Activated T-cell treated with anti-CD3 and anti-CD28 coated beads, Interleukin-2, amount 50 U/mL, for 1 hour (primary cell): ENCODE measurements at regions not wholly inside any gene's neighbourhood (a gene's known extent, or its start where the extent isn't known, plus 50 kb on each side); places are given as distances from the start of the nearest gene placed in this dataset.
"Not testable (repeated sequence)": the region's sequence is repeated elsewhere in the genome, so short reads cannot be mapped to it uniquely, and the experiment has no call there.

Experiments used
- DNase-seq: peaks from one replicate; pipeline ENCODE4 v3.0.0-alpha.2; 2020

DNA sequence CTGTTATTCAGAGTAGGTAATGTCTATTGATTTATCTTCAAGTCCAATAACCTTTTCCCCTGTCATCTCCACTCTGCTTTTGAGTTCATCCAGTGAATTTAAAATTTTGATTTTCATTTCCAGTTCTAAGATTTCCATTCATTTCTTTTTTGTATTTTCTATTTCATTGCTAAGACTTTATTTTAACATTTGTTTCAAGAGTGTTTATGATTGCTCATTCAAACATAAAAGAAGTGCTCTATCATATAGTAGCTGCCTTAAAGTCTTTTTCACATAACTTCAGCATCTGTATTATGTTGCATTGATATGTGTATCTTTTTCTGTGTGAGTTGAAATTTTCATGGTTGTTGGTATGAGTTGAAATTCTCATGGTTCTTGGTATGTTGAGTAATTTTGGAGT lies 341.6 kb downstream of the SOX4 start:
- no peak for DNase-seq

DNA sequence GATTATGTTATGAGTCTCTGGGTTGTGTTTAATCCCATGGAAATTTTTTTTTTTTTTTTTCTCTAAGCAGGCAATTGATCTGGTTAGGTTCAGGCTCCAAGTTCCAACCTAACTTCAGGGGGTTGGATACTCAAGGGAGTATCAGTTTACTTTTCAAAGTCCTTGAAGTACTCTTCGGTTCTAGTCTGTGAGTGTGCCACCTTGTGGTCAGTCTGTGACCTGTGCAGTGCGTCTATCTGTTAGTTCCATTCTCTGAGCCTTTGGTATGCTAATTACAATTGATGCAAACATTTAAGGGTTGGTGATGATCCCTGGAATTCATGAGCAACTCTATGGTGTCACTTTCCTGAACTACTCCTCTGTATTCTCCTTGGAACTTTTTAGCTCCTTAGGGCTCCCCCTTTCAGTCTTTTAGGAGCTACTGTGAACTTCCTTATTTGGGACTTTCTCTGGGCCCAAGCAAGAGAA lies 342.0 kb downstream of the SOX4 start:
- DNase-seq: no peak

DNA sequence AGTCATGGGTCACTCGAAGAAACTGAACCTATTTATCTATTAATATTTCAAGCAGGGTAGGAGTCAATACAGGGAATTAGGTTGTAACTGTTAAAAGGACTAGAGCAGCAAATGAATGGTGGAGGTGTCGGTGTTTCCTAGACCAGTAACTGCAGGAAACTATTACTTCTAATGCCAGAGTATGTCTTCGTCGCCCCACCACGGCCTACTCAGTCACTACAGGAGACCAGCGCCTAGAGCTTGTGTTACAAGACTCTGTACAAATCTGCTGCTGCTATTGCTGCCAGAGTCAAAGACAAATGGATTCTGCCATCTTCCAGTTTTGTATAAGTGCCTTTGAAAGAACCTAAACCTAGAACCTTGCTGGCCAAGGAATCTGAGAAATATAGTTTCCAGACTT lies 343.9 kb downstream of the SOX4 start:
- no peak for DNase-seq

DNA sequence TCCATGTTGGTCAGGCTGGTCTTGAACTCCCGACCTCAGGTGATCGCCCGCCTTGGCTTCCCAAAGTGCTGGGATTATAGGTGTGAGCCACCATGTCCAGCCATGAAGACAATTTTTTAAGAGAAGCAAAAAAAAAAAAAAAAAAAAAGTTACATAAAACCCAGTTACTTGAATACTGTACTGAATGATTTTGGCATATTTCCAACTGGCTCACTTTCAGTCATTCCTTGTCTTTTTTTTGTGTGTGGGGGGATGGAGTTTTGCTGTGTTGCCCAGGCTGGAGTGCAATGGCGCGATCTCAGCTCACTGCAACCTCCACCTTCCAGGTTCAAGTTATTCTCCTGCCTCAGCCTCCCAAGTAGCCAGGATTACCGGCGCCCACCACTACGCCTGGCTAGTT lies 345.5 kb downstream of the SOX4 start:
- not testable (repeated sequence) for DNase-seq

DNA sequence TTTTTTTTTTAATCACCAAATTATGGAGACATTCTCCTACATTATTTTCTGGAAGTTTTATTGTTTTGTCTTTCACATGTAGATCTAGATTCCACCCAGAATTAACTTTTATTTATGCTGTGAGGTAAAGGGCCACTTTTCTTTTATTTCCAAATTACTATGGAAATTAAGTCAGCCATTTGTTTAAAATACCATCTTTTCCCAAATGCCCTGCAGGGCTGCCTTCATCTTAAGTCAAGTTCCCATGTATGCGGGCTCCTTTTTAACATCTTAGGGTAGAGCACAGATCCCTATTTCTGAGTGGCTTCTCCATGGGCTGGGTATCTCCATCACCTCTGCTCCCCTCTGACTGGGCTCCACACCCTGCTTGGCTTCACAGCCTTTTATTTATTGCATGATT lies 348.4 kb downstream of the SOX4 start:
- no peak for DNase-seq

DNA sequence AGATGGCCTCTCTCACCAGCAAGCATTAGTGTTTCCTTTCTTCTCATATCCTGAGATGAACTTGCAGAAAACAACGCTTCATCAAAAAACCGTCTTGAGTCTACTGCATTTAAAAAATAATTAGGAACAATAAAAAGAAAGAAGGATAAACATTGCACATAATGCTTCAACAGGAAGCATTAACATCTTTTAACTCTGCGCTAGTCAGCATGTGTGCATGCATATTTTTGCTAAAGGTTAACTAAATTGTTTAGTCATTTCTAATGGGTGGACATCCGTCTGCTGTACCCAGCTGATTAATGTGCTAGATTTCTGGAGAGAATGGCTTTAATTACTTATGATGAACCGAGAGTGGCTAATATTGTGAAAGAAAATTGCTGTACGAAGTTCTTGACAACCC lies 349.3 kb downstream of the SOX4 start:
- DNase-seq: no peak

DNA sequence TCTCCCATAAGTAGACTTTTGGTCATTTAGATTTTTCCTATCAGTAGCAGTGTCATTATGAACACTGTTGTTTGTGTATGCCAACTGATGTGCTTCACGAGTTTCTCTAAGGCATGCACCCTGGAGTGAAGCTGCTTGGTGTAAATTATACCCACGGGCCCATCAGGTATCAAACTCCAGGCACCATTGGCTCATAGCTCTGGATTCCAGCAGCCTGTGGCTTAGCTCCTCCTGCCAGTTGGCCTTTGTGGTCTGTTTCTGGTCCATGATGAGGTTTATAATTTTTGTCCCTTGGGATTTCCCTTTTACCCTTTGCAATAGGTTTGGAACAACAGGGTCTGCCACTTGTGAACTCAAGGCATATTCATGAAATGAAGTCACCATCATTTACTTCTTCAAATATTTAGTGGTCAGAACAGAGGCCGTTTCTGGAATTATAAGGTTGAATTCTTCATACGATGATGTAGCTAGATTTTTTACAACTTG lies 350.5 kb downstream of the PRL start:
- no peak for DNase-seq

DNA sequence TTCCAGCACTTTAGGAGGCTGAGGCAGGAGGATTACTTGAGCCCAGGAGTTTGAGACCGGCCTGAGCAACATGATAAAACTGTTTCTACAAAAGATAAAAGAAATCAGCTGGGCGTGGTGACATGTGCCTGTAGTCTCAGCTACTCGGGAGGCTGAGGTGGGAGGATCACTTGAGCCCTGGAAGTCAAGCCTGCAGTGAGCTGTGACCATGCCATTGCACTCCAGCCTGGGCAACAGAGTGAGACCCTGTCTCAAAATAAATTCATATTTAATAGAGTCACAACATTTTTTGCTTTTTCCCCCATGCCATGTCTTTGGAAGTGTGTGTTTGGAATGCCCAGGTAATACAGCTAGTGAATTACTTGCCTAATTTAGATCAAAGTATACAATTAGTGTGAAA lies 349.6 kb downstream of the PRL start:
- not testable (repeated sequence) for DNase-seq

DNA sequence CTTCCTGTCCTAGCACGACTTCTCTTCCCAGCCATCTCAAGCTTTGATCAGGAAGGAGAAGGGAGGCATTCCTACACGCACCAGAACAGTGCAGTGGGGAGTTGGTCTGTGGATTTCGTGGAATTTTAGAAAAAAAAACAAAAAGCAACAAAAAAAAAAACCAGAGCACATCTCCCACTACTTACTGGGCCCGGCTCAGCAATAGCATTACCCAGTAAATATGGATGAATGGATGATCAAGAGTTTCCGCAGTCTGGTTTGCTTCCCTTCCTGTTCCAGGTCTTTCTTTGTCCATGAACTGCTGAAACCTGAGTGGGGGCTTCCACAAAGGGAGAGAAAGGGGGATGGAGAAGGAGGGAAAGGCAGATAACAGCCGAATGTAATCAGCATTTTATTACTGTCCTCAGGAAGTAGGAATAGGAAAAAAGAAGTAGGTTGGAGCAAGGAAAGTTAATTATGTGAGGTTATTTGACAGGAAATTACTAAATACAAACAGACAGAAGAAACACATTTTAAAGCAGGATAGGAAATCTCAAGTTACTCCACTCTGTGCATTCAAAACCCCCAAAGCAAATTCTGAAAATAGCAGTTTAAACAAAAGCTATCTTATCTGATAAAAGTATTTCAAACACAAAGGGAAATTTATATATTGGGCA lies 349.0 kb downstream of the PRL start:
- no peak for DNase-seq

DNA sequence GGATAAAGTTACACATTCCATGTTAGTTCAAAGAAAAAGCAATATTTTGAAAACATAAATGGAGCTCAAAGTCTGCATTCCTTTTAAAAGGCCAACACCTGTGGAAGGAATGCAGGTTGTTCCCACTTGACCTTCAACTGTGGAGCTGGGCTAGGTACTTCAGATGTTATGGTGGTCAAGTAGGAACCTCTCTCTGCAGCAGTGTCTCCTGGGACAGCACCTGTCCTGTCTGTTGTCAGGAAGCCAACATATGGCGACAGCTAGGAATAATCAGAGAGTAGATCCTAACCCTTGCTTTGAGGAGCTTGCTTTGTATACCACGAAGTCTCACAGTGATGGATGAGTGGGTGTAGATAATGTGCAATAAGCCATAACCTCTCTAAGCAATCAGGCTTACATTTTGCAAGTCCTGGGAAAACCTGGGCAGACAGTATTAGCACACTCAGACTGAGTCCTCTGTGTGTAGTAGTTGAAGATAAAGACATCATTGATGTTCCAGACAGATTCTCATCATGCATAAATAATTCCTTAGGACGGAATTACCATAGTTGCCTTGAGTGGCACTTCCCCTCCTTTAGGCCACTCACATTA lies 347.5 kb downstream of the PRL start:
- DNase-seq: no peak

DNA sequence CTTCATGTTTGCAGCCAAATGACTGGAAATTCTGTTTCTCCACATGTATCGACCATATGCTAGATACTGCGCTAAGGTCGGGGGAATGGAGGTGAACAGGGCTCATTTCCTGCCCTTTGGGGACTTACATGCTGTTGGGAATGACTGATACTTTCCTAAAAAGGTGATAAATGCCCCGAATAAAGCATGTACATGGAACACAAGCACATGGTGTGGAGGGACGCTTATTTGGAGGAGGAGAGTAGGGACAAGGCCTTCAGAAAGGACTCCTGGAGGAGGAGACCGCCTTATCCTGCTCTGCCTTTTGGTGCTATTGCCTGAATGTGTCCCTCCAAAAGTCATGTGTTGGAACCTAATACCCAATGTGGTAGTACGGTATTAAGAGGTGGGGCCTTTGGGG lies 344.5 kb downstream of the PRL start:
- no peak for DNase-seq

DNA sequence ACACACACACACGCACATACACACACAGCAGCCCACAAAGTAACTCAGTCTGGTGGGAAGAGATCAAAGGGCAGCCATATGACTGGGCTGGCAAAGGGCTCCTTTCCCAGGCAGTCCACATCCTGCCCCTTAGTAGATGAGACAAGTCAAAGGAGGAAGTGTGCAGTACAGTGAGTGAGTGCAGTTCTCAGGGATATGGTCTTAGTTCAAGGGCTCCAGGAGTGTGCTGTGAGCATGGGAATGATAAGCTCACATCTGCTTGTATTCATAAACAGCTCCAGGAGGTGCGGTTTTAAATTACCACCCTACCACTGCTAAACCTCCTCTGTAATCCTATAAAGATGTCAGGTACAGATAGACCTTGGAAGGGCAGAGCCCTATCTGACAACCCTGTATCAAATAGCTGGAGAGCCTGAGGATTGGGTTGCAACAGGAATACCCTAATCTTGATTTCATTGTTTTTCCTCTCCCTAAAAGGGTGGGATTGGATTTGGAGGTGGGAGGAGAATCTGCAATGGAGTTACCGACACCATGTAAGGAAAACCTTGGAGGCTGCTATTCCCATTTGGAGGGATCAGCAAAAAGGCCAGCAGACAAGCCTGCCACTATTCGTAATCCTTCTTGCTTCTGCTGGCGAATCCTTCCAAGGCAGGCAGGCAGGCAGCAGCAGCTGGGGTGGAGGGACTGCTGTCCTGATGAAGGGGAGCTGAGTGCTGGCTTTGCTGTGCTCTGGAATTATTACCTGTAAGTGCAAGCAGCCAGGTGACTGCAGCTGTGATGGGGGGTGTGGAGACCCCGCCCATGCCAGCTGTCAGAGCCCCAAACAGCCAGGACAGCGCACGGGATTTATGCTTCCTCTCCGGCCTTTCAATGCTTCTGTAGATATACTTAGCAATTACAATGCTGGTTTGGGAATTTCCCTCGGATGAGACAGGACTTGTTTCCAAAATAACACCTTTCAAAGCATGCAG lies 342.7 kb downstream of the PRL start:
- DNase-seq: no peak

DNA sequence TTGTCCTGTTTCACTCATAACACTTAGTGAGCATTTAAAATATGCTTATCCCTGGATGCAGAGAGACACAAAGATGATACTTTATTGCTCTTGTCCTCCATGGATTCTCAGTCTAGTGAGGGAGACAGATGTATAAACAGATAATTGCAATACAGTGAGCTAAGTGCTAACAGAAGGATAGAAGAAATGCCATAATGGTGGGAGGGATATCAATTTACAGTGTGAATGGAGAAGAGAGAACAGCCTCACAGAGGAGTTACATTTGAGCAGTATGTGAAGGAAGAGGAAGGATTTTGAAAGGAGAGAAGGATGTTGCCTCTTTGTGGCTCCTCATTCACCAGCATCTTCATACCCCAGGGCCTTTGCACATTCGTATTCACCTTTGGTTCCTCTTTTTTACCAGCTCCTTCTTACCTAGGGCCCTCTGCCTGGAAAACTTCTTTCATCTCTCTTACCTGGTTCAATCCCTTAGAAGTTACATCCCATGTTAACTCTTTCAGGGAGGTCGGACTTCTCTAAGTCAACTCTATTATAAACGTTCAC lies 341.7 kb downstream of the PRL start:
- DNase-seq: no peak

DNA sequence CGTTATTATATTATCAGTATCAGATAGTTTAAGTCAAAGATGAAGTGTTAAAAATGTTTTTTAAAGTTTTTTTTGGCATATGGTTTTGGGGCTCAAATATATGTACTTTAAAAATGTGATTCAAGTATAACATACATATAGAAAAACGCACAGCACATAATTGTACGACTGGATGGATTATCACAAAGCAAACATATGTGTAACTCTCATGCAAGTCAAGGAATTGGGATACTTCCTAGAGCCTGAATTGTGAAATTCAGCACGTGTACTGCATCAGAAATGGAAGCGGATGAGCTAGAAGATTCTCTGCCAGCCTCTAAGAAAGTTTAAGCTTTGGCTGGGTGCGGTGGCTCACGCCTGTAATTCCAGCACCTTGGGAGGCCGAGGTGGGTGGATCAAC lies 340.9 kb downstream of the PRL start:
- no peak for DNase-seq

DNA sequence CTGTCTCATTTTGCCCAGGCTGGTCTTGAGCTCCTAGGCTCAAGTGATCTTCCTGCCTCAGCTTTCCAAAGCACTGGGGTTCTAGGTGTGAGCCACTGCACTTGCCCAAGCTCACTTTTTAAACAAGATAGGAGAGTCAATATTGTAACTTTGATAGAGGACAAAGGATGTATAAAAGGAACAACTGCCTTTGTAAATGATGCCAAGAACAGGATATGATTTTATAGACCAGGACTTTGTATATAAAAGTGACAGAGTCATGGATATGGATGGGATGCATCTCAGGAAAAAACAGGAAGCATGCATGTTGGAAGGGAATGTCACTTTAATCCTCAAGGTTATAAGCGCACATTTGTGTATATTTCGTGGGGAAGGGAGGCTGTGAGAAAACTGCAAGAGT lies 338.4 kb downstream of the PRL start:
- DNase-seq: no peak

DNA sequence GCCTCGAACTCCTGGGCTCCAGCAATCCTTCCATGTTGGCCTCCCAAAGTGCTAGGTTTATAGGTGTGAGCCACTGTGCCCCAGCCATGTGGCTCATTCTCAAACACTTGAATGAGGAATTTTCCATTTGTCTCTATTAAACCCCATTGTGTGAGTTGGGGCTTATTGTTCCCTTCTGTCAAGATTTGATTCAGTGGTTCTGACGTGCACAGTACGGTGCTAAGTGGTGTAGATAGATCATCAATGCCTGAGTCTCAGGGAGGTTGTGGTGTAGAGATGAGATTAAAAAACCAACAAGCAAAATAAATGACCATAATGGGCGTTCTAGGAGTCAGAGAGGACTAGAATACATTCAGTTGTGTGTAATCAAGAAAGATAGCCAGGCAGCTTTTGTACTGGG lies 335.6 kb downstream of the PRL start:
- no peak for DNase-seq

DNA sequence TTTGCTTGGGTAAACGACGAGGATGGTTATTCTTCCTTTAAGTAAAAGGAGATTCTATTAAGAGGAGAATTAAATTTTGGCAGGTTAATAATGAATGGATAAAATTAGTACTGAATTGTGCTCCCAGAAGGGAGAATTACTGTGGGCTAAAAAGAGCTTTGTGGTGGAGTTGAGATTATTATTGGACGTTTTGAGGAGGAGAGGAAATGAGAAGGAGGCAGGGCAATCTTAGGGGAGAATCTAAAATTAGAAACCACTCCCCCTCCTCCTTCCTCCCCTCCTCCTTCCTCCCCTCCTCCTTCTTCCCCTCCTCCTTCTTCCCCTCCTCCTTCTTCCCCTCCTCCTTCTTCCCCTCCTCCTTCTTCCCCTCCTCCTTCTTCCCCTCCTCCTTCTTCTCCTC lies 331.8 kb downstream of the PRL start:
- no peak for DNase-seq

DNA sequence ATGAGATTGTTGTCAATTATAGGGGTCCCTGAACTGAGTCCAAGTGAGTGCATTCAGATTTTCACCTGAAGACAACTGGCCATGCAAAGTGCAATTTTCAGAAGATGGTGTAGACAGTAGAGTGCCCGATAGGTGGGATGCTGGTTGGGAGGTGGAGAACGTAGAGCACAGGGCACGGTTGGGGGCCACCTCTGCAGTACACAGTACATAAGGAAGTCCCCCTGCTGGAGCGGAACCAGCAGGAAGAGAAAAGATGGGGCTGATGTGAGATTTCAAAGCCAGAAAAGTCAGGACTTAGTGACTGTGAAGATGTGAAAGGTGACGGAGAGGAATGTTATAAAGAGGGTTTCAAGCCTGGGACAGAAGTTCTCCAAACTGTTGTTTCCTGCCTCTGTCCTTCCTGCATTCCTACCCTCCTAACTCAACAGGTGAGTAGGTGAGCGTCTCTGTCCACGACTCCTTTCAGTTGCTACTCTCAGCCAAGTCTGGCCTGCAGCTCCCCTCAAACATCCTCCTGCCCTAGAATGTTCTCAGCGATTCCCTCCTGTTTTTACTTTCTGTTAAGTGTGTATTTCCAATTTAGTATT lies 330.8 kb downstream of the PRL start:
- DNase-seq: no peak

DNA sequence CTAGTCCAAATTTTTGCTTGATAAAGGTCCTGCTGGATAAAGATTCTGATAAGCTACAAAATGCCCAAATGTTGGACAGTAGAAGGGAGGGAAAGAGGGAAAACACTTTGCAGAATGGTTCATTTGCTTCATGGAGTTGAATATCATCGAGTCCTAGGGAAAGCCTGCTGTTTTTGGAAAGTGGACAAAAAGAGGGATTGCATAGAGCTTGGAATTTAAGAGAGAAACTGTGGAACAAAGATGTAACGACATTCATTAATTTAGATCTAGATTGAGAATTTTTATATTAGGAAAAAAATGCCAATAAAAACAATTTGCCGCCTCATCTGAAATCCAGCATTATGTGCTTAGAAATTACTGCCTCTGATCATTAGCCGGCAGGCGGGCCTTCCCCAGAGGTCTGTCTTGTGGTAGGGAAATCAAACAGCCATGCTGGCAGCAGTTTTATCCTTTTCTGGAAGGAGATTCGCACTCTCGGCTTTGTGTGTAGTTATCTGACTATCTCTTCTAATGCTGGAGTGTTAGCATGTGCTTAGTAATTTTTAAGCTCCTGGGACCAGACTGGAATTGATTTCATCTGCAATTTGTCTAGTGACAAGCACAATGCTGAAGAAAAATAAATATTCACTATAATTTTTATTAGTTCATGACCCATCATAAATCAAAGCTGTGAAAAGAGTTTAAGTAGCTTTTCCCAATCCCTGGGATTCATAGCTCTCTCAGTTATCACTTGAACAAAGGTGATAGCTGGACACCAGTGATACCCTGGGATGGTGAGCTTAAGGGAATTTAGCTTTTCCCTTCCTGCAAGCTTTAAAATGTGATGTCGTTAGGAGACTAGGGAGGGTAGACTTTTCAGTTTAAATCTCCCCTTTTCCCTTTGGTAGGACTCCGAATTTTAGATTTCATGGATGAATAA lies 329.5 kb downstream of the PRL start:
- no peak for DNase-seq

DNA sequence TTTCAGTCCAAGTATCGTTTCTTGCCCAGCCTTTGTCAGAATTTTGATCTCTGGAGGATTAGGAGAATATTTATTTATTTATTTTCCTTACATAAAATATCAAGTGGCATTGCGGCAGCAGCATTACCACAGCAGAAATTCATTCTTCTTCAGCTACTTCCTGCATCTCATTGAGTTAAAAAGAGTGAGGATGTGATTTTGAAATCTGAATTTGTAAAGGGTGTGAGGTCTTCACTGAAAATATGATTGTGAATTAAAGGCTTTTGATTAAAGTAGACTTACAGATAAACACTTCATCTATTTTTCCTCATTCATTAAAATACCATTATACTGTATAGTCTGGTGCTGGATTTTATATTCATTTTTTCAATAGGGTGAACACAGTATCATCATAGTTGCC lies 328.4 kb downstream of the PRL start:
- no peak for DNase-seq

DNA sequence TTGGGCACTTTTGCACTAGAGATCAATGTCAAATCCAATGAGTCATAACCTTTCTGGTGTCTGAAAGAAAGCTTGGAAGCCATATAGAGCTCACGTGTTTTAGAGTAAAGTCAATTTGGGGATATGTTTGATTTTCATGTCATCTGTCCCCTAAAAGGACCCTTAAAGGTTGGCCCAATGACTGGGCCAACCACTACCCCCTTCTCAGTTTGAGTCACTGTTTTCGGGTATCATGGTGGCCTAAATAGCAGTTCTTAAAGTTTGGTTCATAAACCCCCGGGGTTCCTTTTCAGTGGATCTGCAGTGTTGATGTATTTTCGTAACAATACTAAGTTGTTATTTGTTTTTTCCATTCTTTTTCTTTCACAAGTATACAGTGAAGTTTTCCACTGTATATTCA lies 327.6 kb downstream of the PRL start:
- DNase-seq: no peak
